ENCODE measurements at regions not wholly inside any gene's neighbourhood (a gene's known extent, or its start where the extent isn't known, plus 50 kb on each side); places are given as distances from the start of the nearest gene placed in this dataset.

GRCh38 chr1:55473661-55474060 lies 258.5 kb upstream of the USP24 start:
- TF ChIP-seq POLR2A (IDR thresholded peaks at IDR 0.05) (no peak), EP300 (IDR thresholded peaks at IDR 0.05) (no peak)

Measured in tibial nerve (tissue), 3 donors.